Left renal pelvis (tissue), 4 donors: ENCODE measurements at regions not wholly inside any gene's neighbourhood (a gene's known extent, or its start where the extent isn't known, plus 50 kb on each side); places are given as distances from the start of the nearest gene placed in this dataset.
"Not testable (repeated sequence)": the region's sequence is repeated elsewhere in the genome, so short reads cannot be mapped to it uniquely, and the experiment has no call there.

Source experiments
- DNase-seq, 4 donors: peaks; one replicate each; pipeline ENCODE4 v3.0.0-alpha.2; 2013; ENCODE audit warnings: low read depth in 4 of 4, low spot score in 3 of 4

GRCh38 chr6:141790921-141791320, 341.8 kb upstream of the GJE1 start:
- no peak for DNase-seq

- no peak for DNase-seq
These were observed 344.6 kb upstream of the GJE1 start for GRCh38 chr6:141788096-141788495.

GRCh38 chr6:141783585-141783984, 349.1 kb upstream of the GJE1 start:
- DNase-seq, result no peak

- no peak for DNase-seq
These were observed 352.4 kb upstream of the GJE1 start for GRCh38 chr6:141780296-141780695.

- DNase-seq, result no peak
These were observed 368.3 kb upstream of the GJE1 start for GRCh38 chr6:141764388-141764787.

- DNase-seq, result no peak
These were observed 374.3 kb upstream of the GJE1 start for GRCh38 chr6:141758430-141758829.

- no peak for DNase-seq
These were observed 379.5 kb upstream of the GJE1 start for GRCh38 chr6:141753180-141753579.

GRCh38 chr6:141752677-141753076, 380.0 kb upstream of the GJE1 start:
- no peak for DNase-seq

- DNase-seq, result not testable (repeated sequence)
These were observed 386.4 kb upstream of the GJE1 start for GRCh38 chr6:141746324-141746723.

- no peak for DNase-seq
These were observed 387.8 kb upstream of the GJE1 start for GRCh38 chr6:141744971-141745370.

- no peak for DNase-seq
These were observed 388.4 kb upstream of the GJE1 start for GRCh38 chr6:141744194-141744925.

- no peak for DNase-seq
These were observed 396.6 kb upstream of the GJE1 start for GRCh38 chr6:141736104-141736503.

GRCh38 chr6:141735126-141735525, 397.6 kb upstream of the GJE1 start:
- DNase-seq, result no peak

GRCh38 chr6:141734071-141734840, 398.5 kb upstream of the GJE1 start:
- DNase-seq, result no peak

- peak in 1 of 4 donors; percentile 32 for DNase-seq
These were observed 403.6 kb upstream of the GJE1 start for GRCh38 chr6:141729146-141729545.

- DNase-seq, result no peak
These were observed 404.4 kb upstream of the GJE1 start for GRCh38 chr6:141728330-141728729.

- no peak for DNase-seq
These were observed 406.5 kb upstream of the GJE1 start for GRCh38 chr6:141726248-141726647.

GRCh38 chr6:141724731-141725130, 408.0 kb upstream of the GJE1 start:
- DNase-seq, result no peak

GRCh38 chr6:141719476-141719875, 413.2 kb upstream of the GJE1 start:
- DNase-seq, result no peak

GRCh38 chr6:141705431-141705830, 427.3 kb upstream of the GJE1 start:
- DNase-seq, result no peak

- DNase-seq, result no peak
These were observed 428.6 kb upstream of the GJE1 start for GRCh38 chr6:141704151-141704550.

- no peak for DNase-seq
These were observed 431.0 kb upstream of the GJE1 start for GRCh38 chr6:141701732-141702131.
